ENCODE measurements at regions not wholly inside any gene's neighbourhood (a gene's known extent, or its start where the extent isn't known, plus 50 kb on each side); places are given as distances from the start of the nearest gene placed in this dataset.

DNA sequence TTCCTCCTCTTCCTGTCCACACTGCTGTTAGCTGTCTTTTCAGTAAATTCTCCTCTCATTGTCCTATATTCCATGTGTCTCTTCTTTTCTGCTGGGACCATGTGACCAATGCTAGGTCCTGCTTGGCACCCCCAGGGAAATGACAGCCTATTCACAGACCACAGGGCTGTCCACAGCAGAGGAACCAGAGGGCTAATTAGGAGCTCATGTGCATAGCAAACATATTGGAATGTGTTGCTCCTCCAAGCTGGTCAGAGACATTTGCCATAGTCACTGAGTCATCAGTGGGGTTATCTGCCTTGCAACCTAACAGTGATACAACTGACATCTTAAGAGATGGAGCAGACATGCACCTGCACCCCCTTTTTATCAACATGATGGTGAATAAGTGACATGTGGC lies 67.9 kb upstream of the PUDP start (continued):
- TF ChIP-seq BHLHE40 (IDR thresholded peaks at IDR 0.05; ENCODE audit: low read depth, low read length): no peak
- TF ChIP-seq, protein P1, sequence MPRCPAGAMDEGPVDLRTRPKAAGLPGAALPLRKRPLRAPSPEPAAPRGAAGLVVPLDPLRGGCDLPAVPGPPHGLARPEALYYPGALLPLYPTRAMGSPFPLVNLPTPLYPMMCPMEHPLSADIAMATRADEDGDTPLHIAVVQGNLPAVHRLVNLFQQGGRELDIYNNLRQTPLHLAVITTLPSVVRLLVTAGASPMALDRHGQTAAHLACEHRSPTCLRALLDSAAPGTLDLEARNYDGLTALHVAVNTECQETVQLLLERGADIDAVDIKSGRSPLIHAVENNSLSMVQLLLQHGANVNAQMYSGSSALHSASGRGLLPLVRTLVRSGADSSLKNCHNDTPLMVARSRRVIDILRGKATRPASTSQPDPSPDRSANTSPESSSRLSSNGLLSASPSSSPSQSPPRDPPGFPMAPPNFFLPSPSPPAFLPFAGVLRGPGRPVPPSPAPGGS (IDR thresholded peaks at IDR 0.05): no peak

DNA sequence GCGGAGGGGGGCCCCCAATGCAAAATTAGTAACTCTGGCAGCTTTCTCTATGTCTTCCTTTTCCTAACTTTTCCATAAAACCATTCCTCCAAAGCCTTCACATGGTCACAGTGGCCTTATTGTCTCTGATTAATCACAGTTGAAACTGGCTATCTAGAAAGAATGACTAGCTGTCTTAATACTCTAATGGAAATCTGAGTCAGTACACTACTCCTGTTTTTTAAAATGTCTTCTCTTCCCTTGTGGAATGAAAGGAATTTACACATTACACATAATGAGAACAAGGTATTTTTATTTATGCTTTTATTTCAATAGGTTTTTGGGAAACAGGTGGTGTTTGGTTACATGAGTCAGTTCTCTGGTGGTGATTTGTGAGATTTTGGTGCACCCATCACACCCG lies 66.3 kb upstream of the PUDP start:
- H3K4me2 ChIP-seq: no peak overlapping the region
- H3K4me1 ChIP-seq: no peaks in the 10 kb centered on the region
- DNase-seq (ENCODE audit: low read depth in 1 of 2, low spot score in 1 of 2) (no peak), ATAC-seq (no peak), FAIRE-seq (no peak)
- POLR2A ChIA-PET: no interaction called here
- no peaks in the 10 kb centered on the region for H3K9me3 ChIP-seq
- TF ChIP-seq TFCP2L1 (CRISPR knock-in tag; IDR thresholded peaks at IDR 0.05) (no peak), FOXS1 (CRISPR knock-in tag; IDR thresholded peaks at IDR 0.05) (no peak), TP53 (CRISPR knock-in tag; IDR thresholded peaks at IDR 0.05) (no peak), MAFK (IDR thresholded peaks at IDR 0.05; ENCODE audit: partially characterized antibody) (no peak), RAD21 (conservative IDR thresholded peaks at IDR 0.05 in 1 of 2, IDR thresholded peaks at IDR 0.05 in 1 of 2) (no peak), JUN (IDR thresholded peaks at IDR 0.05) (no peak), RFX5 (IDR thresholded peaks at IDR 0.05) (no peak), CBX8 (IDR thresholded peaks at IDR 0.05) (no peak), HEYL (CRISPR knock-in tag; IDR thresholded peaks at IDR 0.05) (no peak), POLR2A (IDR thresholded peaks at IDR 0.05; ENCODE audit: low read length) (no peak), NFE2L2 (conservative IDR thresholded peaks at IDR 0.05; ENCODE audit: low read length) (no peak), HOXB13 (CRISPR knock-in tag; IDR thresholded peaks at IDR 0.05; ENCODE audit: low read depth) (no peak), ESRRA (IDR thresholded peaks at IDR 0.05; ENCODE audit: borderline replicate concordance, low read length) (no peak), ZSCAN20 (CRISPR knock-in tag; IDR thresholded peaks at IDR 0.05) (no peak), CBX2 (IDR thresholded peaks at IDR 0.05; ENCODE audit: borderline replicate concordance, low read depth) (no peak), POLR2AphosphoS2 (conservative IDR thresholded peaks at IDR 0.05; ENCODE audit: low read length) (no peak)
- TF ChIP-seq, protein P2, sequence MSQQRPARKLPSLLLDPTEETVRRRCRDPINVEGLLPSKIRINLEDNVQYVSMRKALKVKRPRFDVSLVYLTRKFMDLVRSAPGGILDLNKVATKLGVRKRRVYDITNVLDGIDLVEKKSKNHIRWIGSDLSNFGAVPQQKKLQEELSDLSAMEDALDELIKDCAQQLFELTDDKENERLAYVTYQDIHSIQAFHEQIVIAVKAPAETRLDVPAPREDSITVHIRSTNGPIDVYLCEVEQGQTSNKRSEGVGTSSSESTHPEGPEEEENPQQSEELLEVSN (IDR thresholded peaks at IDR 0.05; ENCODE audit: borderline replicate concordance, low read depth): no peak
- TF ChIP-seq, protein P3, sequence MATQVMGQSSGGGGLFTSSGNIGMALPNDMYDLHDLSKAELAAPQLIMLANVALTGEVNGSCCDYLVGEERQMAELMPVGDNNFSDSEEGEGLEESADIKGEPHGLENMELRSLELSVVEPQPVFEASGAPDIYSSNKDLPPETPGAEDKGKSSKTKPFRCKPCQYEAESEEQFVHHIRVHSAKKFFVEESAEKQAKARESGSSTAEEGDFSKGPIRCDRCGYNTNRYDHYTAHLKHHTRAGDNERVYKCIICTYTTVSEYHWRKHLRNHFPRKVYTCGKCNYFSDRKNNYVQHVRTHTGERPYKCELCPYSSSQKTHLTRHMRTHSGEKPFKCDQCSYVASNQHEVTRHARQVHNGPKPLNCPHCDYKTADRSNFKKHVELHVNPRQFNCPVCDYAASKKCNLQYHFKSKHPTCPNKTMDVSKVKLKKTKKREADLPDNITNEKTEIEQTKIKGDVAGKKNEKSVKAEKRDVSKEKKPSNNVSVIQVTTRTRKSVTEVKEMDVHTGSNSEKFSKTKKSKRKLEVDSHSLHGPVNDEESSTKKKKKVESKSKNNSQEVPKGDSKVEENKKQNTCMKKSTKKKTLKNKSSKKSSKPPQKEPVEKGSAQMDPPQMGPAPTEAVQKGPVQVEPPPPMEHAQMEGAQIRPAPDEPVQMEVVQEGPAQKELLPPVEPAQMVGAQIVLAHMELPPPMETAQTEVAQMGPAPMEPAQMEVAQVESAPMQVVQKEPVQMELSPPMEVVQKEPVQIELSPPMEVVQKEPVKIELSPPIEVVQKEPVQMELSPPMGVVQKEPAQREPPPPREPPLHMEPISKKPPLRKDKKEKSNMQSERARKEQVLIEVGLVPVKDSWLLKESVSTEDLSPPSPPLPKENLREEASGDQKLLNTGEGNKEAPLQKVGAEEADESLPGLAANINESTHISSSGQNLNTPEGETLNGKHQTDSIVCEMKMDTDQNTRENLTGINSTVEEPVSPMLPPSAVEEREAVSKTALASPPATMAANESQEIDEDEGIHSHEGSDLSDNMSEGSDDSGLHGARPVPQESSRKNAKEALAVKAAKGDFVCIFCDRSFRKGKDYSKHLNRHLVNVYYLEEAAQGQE (IDR thresholded peaks at IDR 0.05): no peak
- TF ChIP-seq, protein P4, sequence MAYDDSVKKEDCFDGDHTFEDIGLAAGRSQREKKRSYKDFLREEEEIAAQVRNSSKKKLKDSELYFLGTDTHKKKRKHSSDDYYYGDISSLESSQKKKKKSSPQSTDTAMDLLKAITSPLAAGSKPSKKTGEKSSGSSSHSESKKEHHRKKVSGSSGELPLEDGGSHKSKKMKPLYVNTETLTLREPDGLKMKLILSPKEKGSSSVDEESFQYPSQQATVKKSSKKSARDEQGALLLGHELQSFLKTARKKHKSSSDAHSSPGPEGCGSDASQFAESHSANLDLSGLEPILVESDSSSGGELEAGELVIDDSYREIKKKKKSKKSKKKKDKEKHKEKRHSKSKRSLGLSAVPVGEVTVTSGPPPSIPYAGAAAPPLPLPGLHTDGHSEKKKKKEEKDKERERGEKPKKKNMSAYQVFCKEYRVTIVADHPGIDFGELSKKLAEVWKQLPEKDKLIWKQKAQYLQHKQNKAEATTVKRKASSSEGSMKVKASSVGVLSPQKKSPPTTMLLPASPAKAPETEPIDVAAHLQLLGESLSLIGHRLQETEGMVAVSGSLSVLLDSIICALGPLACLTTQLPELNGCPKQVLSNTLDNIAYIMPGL (CRISPR knock-in tag; IDR thresholded peaks at IDR 0.05; ENCODE audit: borderline replicate concordance): no peak
- H3K27ac ChIP-seq: no peak overlapping the region
- WGBS (ENCODE audit: missing lambda C conversion rate): 20% methylated on average over 2 of the region's 2 CpGs
- CTCF ChIA-PET: no interaction called here
- no peak overlapping the region for H3K4me3 ChIP-seq
